ENCODE measurements at regions not wholly inside any gene's neighbourhood (a gene's known extent, or its start where the extent isn't known, plus 50 kb on each side); places are given as distances from the start of the nearest gene placed in this dataset.

GRCh38 chr7:46451846-46452245 lies 530.8 kb upstream of the IGFBP3 start:
- TF ChIP-seq CTCF (IDR thresholded peaks at IDR 0.05; ENCODE audit: insufficient read depth, low read depth, low read length) (no peak), EZH2 (IDR thresholded peaks at IDR 0.05; ENCODE audit: insufficient read depth, low read length) (no peak)
